Gastroesophageal sphincter (tissue), 3 donors: ENCODE measurements at regions not wholly inside any gene's neighbourhood (a gene's known extent, or its start where the extent isn't known, plus 50 kb on each side); places are given as distances from the start of the nearest gene placed in this dataset.

ENCODE experiments used
- POLR2AphosphoS5 ChIP-seq: sonication (generic); formaldehyde crosslinking; IDR thresholded peaks from one replicate; pipeline ENCODE4 v1.6.1; 2017; ENCODE audit warnings: antibody characterized with exemption
- TF ChIP-seq, protein P1 (sequence below), 4 experiments: fragments of 200-600 bp in 2 of 4; fragments of 450-650 bp in 2 of 4; sonication (generic) in 1 of 4; IDR thresholded peaks; one replicate each; pipeline ENCODE4 v1.5.1; 2017 to 2019; ENCODE audit warnings: antibody characterized with exemption in 4 of 4, mild to moderate bottlenecking in 2 of 4, moderate library complexity in 2 of 4

DNA sequence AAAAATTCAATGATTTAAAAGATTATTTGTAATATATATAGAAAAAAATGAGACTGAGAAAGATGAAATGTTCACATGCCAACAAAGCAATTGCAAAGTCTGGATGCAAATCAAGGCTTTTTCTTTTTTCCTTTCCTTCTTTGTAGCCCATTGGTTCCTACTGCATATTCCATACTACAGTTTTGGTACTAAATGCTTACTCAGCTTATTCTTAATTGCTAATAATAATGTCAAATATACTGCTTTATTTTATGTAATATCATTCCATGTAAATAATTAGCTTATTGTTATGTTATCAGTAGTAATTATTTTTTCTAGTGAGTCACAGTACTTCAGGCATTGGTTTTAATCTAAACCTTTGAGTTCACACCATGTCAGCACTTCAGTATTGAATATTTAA, 407.4 kb upstream of the LRRTM1 start:
- TF ChIP-seq, protein P1, sequence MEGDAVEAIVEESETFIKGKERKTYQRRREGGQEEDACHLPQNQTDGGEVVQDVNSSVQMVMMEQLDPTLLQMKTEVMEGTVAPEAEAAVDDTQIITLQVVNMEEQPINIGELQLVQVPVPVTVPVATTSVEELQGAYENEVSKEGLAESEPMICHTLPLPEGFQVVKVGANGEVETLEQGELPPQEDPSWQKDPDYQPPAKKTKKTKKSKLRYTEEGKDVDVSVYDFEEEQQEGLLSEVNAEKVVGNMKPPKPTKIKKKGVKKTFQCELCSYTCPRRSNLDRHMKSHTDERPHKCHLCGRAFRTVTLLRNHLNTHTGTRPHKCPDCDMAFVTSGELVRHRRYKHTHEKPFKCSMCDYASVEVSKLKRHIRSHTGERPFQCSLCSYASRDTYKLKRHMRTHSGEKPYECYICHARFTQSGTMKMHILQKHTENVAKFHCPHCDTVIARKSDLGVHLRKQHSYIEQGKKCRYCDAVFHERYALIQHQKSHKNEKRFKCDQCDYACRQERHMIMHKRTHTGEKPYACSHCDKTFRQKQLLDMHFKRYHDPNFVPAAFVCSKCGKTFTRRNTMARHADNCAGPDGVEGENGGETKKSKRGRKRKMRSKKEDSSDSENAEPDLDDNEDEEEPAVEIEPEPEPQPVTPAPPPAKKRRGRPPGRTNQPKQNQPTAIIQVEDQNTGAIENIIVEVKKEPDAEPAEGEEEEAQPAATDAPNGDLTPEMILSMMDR (IDR thresholded peaks at IDR 0.05): no peak
- TF ChIP-seq POLR2AphosphoS5: no peak
